ENCODE measurements at regions not wholly inside any gene's neighbourhood (a gene's known extent, or its start where the extent isn't known, plus 50 kb on each side); places are given as distances from the start of the nearest gene placed in this dataset.

GRCh38 chr20:58566981-58567380, 51.8 kb upstream of the APCDD1L start:
- TF ChIP-seq SP1 (IDR thresholded peaks at IDR 0.05) (no peak), FOXA1 (IDR thresholded peaks at IDR 0.05) (no peak), FOXM1 (IDR thresholded peaks at IDR 0.05; ENCODE audit: borderline replicate concordance) (no peak), TARDBP (IDR thresholded peaks at IDR 0.05) (no peak), ELF4 (IDR thresholded peaks at IDR 0.05) (no peak), ZNF384 (IDR thresholded peaks at IDR 0.05) (no peak), PKNOX1 (IDR thresholded peaks at IDR 0.05) (no peak), NFRKB (IDR thresholded peaks at IDR 0.05) (no peak), CTBP1 (IDR thresholded peaks at IDR 0.05; ENCODE audit: borderline replicate concordance) (no peak), SUZ12 (IDR thresholded peaks at IDR 0.05) (no peak), HDGF (IDR thresholded peaks at IDR 0.05; ENCODE audit: borderline replicate concordance) (no peak), ARNT (IDR thresholded peaks at IDR 0.05) (no peak)
